PC-3 (cell line): ENCODE measurements at regions not wholly inside any gene's neighbourhood (a gene's known extent, or its start where the extent isn't known, plus 50 kb on each side); places are given as distances from the start of the nearest gene placed in this dataset.
"Not testable (repeated sequence)": the region's sequence is repeated elsewhere in the genome, so short reads cannot be mapped to it uniquely, and the experiment has no call there.

ENCODE experiments used
- ATAC-seq: fragments of 200-7000 bp; cut with Tn5 transposase; 2 replicates; pipeline ENCODE4 v1.9.1; 2020; ENCODE audit warnings: mild to moderate bottlenecking, moderate library complexity
- BruUV-seq: library from RNA; stranded (reverse); fragments of 400-500 nt; replicated peaks from 2 replicates; lab custom pipeline; 2021; lab: Mats Ljungman, UMichigan
- CTCF ChIA-PET: fragments of 300-600 bp; sonication (Branson Sonifier 250); formaldehyde crosslinking; loops from one replicate; lab custom pipeline; 2022; ENCODE audit warnings: antibody characterized with exemption; lab: Charles Lee
- POLR2A ChIA-PET: fragments of 300-600 bp; sonication (Branson Sonifier 250); formaldehyde crosslinking; loops from one replicate; lab custom pipeline; 2022; ENCODE audit warnings: antibody characterized with exemption; ENCODE audit not compliant: unreplicated experiment; lab: Charles Lee
- DNase-seq: peaks from one replicate; pipeline ENCODE4 v3.0.0-alpha.2; 2015
- H2AFZ ChIP-seq: fragments of 300-600 bp; sonication (generic); 2 replicates; pipeline ENCODE4 v1.6.0; 2016; ENCODE audit warnings: antibody characterized with exemption, low read length
- H3F3A ChIP-seq: fragments of 300-600 bp; sonication (generic); one replicate; pipeline ENCODE4 v1.6.0; 2017; ENCODE audit warnings: antibody characterized with exemption, low read length, control low read depth, mild to moderate bottlenecking; ENCODE audit not compliant: unreplicated experiment
- H3K27ac ChIP-seq: fragments of 300-600 bp; sonication (generic); 2 replicates; pipeline ENCODE4 v1.5.1; 2016; ENCODE audit warnings: mild to moderate bottlenecking, low read length
- H3K27me3 ChIP-seq: fragments of 300-600 bp; sonication (generic); 2 replicates; pipeline ENCODE4 v1.6.1; 2016; ENCODE audit warnings: low read length, mixed read lengths
- H3K36me3 ChIP-seq: fragments of 300-600 bp; sonication (generic); 2 replicates; pipeline ENCODE4 v1.6.1; 2016; ENCODE audit warnings: low read depth, mixed run types, low read length, mixed read lengths
- H3K4me1 ChIP-seq: fragments of 300-600 bp; sonication (generic); 2 replicates; pipeline ENCODE4 v1.5.1; 2016; ENCODE audit warnings: low read length; ENCODE audit not compliant: insufficient read depth
- H3K4me2 ChIP-seq: fragments of 300-600 bp; sonication (generic); 2 replicates; pipeline ENCODE4 v1.6.0; 2016; ENCODE audit warnings: low read length
- H3K4me3 ChIP-seq: fragments of 300-600 bp; sonication (generic); 2 replicates; pipeline ENCODE4 v1.5.1; 2016; ENCODE audit warnings: mild to moderate bottlenecking, low read length, mixed read lengths
- H3K79me2 ChIP-seq: fragments of 300-600 bp; sonication (generic); 2 replicates; pipeline ENCODE4 v1.6.1; 2017; ENCODE audit warnings: low read length, mixed read lengths
- H3K9ac ChIP-seq: fragments of 300-600 bp; sonication (generic); 2 replicates; pipeline ENCODE4 v1.6.0; 2016; ENCODE audit warnings: mild to moderate bottlenecking, low read length
- H3K9me2 ChIP-seq: fragments of 300-600 bp; sonication (generic); replicated peaks from 2 replicates; pipeline ENCODE4 v1.6.1; 2016; ENCODE audit warnings: mixed run types, low read length, mixed read lengths
- H3K9me3 ChIP-seq: fragments of 300-600 bp; sonication (generic); 2 replicates; pipeline ENCODE4 v1.6.1; 2016; ENCODE audit warnings: low read length, mixed read lengths
- H4K20me1 ChIP-seq: fragments of 300-600 bp; sonication (generic); 2 replicates; pipeline ENCODE4 v1.6.1; 2016; ENCODE audit warnings: low read length, mixed read lengths
- EZH2 ChIP-seq: fragments of 300-600 bp; sonication (generic); IDR thresholded peaks from one replicate; pipeline ENCODE4 v1.6.1; 2017; ENCODE audit warnings: antibody characterized with exemption, mild to moderate bottlenecking, low read length; ENCODE audit not compliant: unreplicated experiment
- EZH2phosphoT487 ChIP-seq: fragments of 300-600 bp; sonication (generic); IDR thresholded peaks from 2 replicates; pipeline ENCODE4 v1.6.1; 2018; ENCODE audit warnings: mild to moderate bottlenecking, antibody characterized with exemption, low read length, borderline replicate concordance
- intact Hi-C: fragments of 100-400 bp; cut with micrococcal nuclease; formaldehyde crosslinking; loops from 2 replicates; pipeline ENCODE4 v1.9.0; 2023
- TF ChIP-seq, protein P1 (sequence below): fragments of 300-600 bp; sonication (generic); conservative IDR thresholded peaks from 2 replicates; pipeline ENCODE4 v1.5.1; 2017; ENCODE audit warnings: antibody characterized with exemption, low read depth, mild to moderate bottlenecking, low read length

DNA sequence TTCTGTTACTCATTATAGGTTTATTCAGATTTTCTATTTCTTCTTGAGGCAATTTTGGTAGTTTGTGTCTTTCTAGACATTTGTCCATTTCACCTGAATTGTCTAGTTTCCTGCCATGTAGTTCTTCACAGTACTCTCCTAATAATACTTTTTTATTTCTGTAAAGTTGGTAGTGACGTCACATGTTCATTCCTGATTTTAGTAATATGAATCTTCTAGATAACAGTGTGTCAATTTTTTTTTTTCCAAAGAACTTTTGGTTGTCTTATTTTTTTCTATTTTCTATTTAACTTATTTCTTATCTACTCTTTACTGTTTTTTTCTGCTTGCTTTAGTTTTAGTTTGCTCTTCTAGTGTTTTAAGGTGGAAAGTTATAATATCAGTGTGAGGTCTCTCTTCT, 197.3 kb upstream of the SHH start:
- no peaks in the 10 kb centered on the region for H3K9me3 ChIP-seq
- CTCF ChIA-PET = no interaction called here
- H3K27ac ChIP-seq = no peak overlapping the region
- no peak overlapping the region for H3K4me2 ChIP-seq
- H3K27me3 ChIP-seq = no peaks in the 10 kb centered on the region
- H3F3A ChIP-seq = no peaks in the 10 kb centered on the region
- intact Hi-C loops = no loop called here
- no peaks in the 10 kb centered on the region for H4K20me1 ChIP-seq
- H3K9me2 ChIP-seq = no peaks in the 10 kb centered on the region
- H3K4me3 ChIP-seq = no peak overlapping the region
- H3K9ac ChIP-seq = no peak overlapping the region
- TF ChIP-seq EZH2 = no peak
- no peak for TF ChIP-seq EZH2phosphoT487
- TF ChIP-seq, protein P1, sequence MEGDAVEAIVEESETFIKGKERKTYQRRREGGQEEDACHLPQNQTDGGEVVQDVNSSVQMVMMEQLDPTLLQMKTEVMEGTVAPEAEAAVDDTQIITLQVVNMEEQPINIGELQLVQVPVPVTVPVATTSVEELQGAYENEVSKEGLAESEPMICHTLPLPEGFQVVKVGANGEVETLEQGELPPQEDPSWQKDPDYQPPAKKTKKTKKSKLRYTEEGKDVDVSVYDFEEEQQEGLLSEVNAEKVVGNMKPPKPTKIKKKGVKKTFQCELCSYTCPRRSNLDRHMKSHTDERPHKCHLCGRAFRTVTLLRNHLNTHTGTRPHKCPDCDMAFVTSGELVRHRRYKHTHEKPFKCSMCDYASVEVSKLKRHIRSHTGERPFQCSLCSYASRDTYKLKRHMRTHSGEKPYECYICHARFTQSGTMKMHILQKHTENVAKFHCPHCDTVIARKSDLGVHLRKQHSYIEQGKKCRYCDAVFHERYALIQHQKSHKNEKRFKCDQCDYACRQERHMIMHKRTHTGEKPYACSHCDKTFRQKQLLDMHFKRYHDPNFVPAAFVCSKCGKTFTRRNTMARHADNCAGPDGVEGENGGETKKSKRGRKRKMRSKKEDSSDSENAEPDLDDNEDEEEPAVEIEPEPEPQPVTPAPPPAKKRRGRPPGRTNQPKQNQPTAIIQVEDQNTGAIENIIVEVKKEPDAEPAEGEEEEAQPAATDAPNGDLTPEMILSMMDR = no peak
- H3K4me1 ChIP-seq = no peaks in the 10 kb centered on the region; the same call in 1 of the 2 replicates
- H2AFZ ChIP-seq = no peak overlapping the region
- ATAC-seq = no peak
- POLR2A ChIA-PET = no interaction called here
- DNase-seq = no peak
- H3K79me2 ChIP-seq = no peaks in the 10 kb centered on the region
- BruUV-seq = no TSS peak
- H3K36me3 ChIP-seq = no peaks in the 10 kb centered on the region

GRCh38 chr7:156006876-156007275, 194.6 kb upstream of the SHH start:
- CTCF ChIA-PET = not testable (repeated sequence)

DNA sequence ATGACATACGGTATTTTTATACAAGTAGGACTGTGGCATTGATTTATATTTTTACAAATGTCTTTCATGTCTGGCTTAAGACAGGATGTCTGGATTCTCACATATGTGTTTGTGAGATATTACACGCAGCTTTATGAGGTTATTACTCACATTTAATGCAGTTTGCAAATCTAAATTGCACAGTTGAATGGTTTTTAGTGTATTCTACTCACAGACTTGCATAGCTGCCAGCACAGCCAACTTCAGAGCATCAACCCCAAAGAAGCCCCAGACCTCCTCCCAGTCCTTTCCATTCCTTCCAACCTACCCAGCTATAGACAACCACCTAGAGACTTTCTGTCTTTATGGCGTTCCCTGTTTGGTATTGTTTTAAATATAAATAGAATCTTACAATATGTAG, 193.8 kb upstream of the SHH start:
- DNase-seq = peak; percentile 30
- peak; percentile 85 for ATAC-seq
- Histone ChIP-seq H3K79me2 (no peaks in the 10 kb centered on the region), H3K4me2 (no peak overlapping the region), H3K9me3 (no peaks in the 10 kb centered on the region), H2AFZ (no peak overlapping the region), H3F3A (no peaks in the 10 kb centered on the region), H3K27me3 (no peaks in the 10 kb centered on the region), H3K4me1 (no peaks in the 10 kb centered on the region; the same call in 1 of the 2 replicates), H3K9ac (no peak overlapping the region), H3K4me3 (no peak overlapping the region), H3K27ac (no peak overlapping the region), H3K36me3 (no peaks in the 10 kb centered on the region), H4K20me1 (no peaks in the 10 kb centered on the region), H3K9me2 (no peaks in the 10 kb centered on the region)
- CTCF ChIA-PET = no interaction called here
- POLR2A ChIA-PET = interaction anchor here (0.7 kb wide), 1 partner anchor 700 kb away, joined by 4 read pairs; no protein-coding TSS in a partner anchor
- intact Hi-C loops = loop anchor here (2.0 kb wide), 2 partner anchors 43 to 87 kb away; no protein-coding TSS in a partner anchor
- TF ChIP-seq EZH2 (no peak), EZH2phosphoT487 (no peak)
- TF ChIP-seq, protein P1 = no peak
- no TSS peak for BruUV-seq

More at GRCh38 chr7:156006876-156007275, 194.6 kb upstream of the SHH start:
- H2AFZ ChIP-seq, DNase-seq, H3K4me3 ChIP-seq, H3K27me3 ChIP-seq, H3K9me2 ChIP-seq, H3K9me3 ChIP-seq, H3K27ac ChIP-seq, H3K4me1 ChIP-seq, H3K4me2 ChIP-seq, BruUV-seq, H3K9ac ChIP-seq, H3K79me2 ChIP-seq, ATAC-seq, H4K20me1 ChIP-seq, H3K36me3 ChIP-seq, POLR2A ChIA-PET, H3F3A ChIP-seq: not testable (repeated sequence)
- intact Hi-C loops = loop anchor here (2.0 kb wide), 2 partner anchors 44 to 88 kb away; no protein-coding TSS in a partner anchor
